ENCODE measurements at regions not wholly inside any gene's neighbourhood (a gene's known extent, or its start where the extent isn't known, plus 50 kb on each side); places are given as distances from the start of the nearest gene placed in this dataset.

GRCh38 chr7:42603496-42603895, 308.4 kb downstream of the C7orf25 start:
- H3K9me3 Mint-ChIP-seq = no peaks in the 10 kb centered on the region

GRCh38 chr7:42597300-42597699, 314.6 kb downstream of the C7orf25 start:
- Mint-ChIP-seq H3K27ac (no peak overlapping the region), H3K9me3 (peaks cover 5 to 6% of the 10 kb centered on the region in 2 donors), H3K4me1 (no peaks in the 10 kb centered on the region), H3K4me3 (no peak overlapping the region), H3K27me3 (no peaks in the 10 kb centered on the region)
- DNase-seq (no peak), ATAC-seq (no peak)

More at GRCh38 chr7:42603496-42603895, 308.4 kb downstream of the C7orf25 start:
- Mint-ChIP-seq H3K4me3 (no peak overlapping the region), H3K4me1 (no peaks in the 10 kb centered on the region), H3K27ac (no peak overlapping the region), H3K27me3 (no peaks in the 10 kb centered on the region)
- no peak for ATAC-seq
- DNase-seq = no peak

DNA sequence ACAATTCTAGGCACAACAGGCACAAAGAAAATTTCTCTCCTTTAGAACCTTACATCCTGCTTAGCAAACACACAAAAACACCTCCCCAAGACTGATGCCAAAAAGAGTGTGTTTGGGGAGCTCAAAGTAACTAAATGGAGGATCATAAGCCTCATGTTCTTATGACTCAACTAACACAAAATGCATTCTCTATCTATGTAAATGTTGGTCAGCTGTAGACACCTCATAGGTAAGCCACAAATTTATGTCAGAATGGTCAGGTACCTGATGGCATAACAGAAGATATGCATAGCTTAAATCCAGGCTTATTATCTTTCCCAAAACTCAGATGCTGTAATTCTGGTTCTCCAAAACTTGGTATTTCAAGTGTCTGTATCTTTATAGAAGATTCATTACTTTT, 315.1 kb downstream of the C7orf25 start:
- no peaks in the 10 kb centered on the region for H3K4me1 Mint-ChIP-seq
- H3K27ac Mint-ChIP-seq = no peak overlapping the region
- H3K9me3 Mint-ChIP-seq = peaks cover 7 to 8% of the 10 kb centered on the region in 2 donors
- ATAC-seq (no peak), DNase-seq (no peak)
- H3K27me3 Mint-ChIP-seq = no peaks in the 10 kb centered on the region
- H3K4me3 Mint-ChIP-seq = no peak overlapping the region

- Mint-ChIP-seq H3K4me3 (no peak overlapping the region), H3K27me3 (no peaks in the 10 kb centered on the region), H3K4me1 (no peaks in the 10 kb centered on the region), H3K9me3 (peaks cover 11 to 25% of the 10 kb centered on the region in 2 donors), H3K27ac (no peak overlapping the region)
- DNase-seq (no peak), ATAC-seq (no peak)
Measured at GRCh38 chr7:42593860-42594259, 318.0 kb downstream of the C7orf25 start.

DNA sequence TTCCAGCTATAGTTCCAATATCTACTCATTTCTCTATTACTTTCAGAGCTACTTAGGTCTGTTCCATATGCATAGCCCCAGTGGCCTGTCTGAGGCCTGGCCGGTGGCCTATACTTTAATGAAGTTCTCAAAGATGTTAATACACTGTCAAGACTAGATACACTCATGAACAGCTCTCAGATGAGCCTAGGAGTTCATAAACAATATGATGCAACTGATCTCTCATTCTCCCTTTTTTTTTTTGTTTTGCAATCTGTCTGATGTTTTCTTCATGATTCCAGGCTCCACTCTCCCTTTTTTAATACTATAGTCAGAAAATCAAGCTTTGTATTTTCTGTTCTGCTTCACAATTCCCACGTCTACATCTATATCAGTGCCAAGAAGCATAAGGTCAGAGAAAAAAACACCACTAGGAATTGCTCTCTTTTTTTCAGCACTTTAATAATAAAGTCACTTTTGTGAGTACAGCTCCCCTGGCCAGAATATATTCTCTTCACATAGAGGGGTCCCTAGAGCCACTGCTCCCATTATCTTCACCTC, 321.0 kb downstream of the C7orf25 start:
- peaks cover 11 to 45% of the 10 kb centered on the region in 2 donors for H3K9me3 Mint-ChIP-seq
- no peak overlapping the region for H3K27ac Mint-ChIP-seq
- no peaks in the 10 kb centered on the region for H3K27me3 Mint-ChIP-seq
- no peaks in the 10 kb centered on the region for H3K4me1 Mint-ChIP-seq
- no peak overlapping the region for H3K4me3 Mint-ChIP-seq
- no peak for DNase-seq
- no peak for ATAC-seq

DNA sequence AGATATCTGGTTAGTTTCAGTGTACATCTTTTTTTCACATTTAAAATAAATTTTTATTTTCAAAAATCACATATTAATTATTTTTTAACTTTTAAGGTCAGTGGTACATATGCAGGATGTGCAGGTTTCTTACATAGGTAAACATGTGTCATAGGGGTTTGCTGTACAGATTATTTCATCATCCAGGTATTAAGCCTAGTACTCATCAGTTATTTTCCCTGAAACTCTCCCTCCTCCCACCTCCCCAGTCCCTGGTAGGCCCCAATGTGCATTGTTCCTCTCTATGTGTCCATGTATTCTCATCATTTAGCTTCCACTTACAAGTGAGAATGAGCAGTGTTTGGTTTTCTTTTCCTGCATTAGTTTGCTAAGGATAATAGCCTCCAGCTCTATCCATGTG, 323.0 kb downstream of the C7orf25 start:
- no peak for DNase-seq
- Mint-ChIP-seq H3K27me3 (no peaks in the 10 kb centered on the region), H3K4me1 (no peaks in the 10 kb centered on the region), H3K9me3 (peaks cover 11 to 49% of the 10 kb centered on the region in 2 donors), H3K4me3 (no peak overlapping the region), H3K27ac (no peak overlapping the region)
- ATAC-seq = no peak

DNA sequence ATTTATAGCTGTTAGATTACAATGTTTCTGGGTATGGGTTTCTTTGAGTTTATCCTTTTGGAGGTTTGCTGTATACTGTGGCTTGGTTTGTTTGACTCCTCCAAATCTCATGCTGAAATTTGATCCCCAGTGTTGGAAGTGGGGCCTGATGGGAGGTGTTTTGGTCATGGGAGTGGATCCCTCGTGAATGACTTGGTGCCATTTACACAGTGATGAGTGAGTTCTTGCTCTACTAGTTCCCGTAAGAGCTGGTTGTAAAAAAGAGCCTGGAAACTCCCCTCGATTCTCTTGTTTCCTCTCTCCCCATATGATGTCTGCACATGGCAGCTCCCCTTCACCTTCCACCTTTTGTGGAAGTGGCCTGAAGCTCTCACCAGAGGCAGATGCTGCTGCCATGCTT, 324.1 kb downstream of the C7orf25 start:
- Mint-ChIP-seq H3K4me3 (no peak overlapping the region), H3K4me1 (no peaks in the 10 kb centered on the region), H3K27ac (no peak overlapping the region), H3K9me3 (peaks cover 11 to 51% of the 10 kb centered on the region in 2 donors), H3K27me3 (no peaks in the 10 kb centered on the region)
- no peak for ATAC-seq
- no peak for DNase-seq

DNA sequence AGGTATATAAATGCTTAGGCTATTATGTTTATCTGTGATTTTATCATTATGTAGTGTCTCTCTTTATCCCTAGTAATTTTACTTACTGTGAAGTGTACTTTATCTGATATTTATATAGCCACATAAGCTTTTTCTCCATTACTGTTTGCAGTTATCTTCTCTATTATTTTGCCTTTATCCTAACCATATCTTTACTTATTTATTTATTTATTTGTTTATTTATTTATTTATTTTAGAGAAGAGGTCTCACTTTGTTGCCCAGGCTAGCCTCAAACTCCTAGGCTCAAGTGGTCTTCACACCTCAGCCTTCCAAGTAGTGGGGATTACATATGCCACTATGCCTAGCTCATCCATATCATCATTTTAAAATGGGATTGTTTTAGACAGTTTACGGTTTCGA, 331.8 kb downstream of the C7orf25 start:
- ATAC-seq (no peak), DNase-seq (no peak)
- H3K27me3 Mint-ChIP-seq = no peaks in the 10 kb centered on the region
- H3K27ac Mint-ChIP-seq = no peak overlapping the region
- no peaks in the 10 kb centered on the region for H3K4me1 Mint-ChIP-seq
- H3K4me3 Mint-ChIP-seq = no peak overlapping the region
- H3K9me3 Mint-ChIP-seq = peaks cover 10 to 32% of the 10 kb centered on the region in 2 donors

DNA sequence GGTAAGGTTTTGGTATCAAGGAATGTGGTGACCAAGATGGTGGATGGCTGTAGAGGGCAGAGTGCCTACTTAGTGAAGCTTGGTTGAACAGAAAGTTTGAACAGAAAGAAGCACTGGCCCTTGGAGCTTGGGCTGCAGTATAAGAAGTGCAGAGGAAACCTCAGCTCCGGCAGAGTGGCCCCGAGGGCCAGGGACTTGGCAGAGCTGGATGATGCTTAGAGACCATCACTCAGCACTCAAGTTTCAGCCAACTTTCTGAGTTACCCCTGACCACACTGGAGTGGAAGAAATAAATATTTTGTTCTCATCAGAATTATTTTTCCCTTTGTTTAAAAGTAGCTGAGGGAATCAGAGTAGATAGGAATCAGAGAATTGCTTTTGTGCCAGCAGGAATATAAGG, 336.7 kb downstream of the C7orf25 start:
- no peak overlapping the region for H3K27ac Mint-ChIP-seq
- H3K4me1 Mint-ChIP-seq = no peaks in the 10 kb centered on the region
- peaks cover 10 to 24% of the 10 kb centered on the region in 2 donors for H3K9me3 Mint-ChIP-seq
- no peak overlapping the region for H3K4me3 Mint-ChIP-seq
- DNase-seq (no peak), ATAC-seq (no peak)
- H3K27me3 Mint-ChIP-seq = no peaks in the 10 kb centered on the region

- H3K27ac Mint-ChIP-seq = no peak overlapping the region
- H3K27me3 Mint-ChIP-seq = no peaks in the 10 kb centered on the region
- no peak for ATAC-seq
- no peak overlapping the region for H3K4me3 Mint-ChIP-seq
- peaks cover 6 to 21% of the 10 kb centered on the region in 2 donors for H3K9me3 Mint-ChIP-seq
- no peaks in the 10 kb centered on the region for H3K4me1 Mint-ChIP-seq
- no peak for DNase-seq
Measured at GRCh38 chr7:42574685-42575084, 337.2 kb downstream of the C7orf25 start.

DNA sequence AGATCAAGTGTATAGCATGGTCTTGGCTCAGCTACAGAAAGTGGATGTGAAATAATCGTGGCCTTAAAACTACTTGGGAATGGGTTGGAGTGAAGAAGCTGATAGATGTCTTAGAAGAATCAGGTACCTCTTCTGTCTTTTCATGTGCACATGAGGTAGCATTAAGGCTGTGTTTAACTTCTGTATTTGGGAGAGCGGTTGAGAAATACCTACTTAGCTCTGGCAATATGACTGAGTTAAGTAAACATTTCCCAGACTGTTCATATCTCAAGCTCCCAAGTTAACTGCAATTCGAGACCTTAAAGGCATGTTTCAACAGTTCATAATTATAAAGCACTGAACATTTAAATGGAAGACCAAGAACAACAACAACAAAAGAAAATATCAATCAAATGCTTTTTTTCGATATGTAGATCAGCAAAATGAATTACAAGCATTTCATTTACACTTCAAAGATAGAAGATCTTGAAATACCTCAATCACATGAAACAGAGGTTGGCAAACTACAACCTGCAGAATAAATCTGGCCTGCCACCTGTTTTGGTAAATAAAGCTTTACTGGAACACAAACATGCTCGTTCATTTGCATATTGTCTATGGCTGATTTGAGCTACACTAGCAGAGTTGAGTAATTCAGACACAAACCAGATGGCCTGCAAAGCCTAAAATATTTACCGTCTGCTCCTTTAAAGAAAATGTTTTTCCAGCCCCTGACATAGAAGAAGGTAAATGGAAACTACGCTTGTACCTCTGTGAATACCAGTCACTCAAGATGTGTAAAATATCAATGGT, 337.1 kb upstream of the GLI3 start:
- no peak for ATAC-seq
- peaks cover 0 to 20% of the 10 kb centered on the region in 2 donors for H3K9me3 Mint-ChIP-seq
- no peaks in the 10 kb centered on the region for H3K4me1 Mint-ChIP-seq
- H3K27me3 Mint-ChIP-seq = no peaks in the 10 kb centered on the region
- H3K4me3 Mint-ChIP-seq = no peak overlapping the region
- DNase-seq = no peak
- H3K27ac Mint-ChIP-seq = no peak overlapping the region

GRCh38 chr7:42572561-42572960, 335.6 kb upstream of the GLI3 start:
- DNase-seq = no peak
- Mint-ChIP-seq H3K27ac (no peak overlapping the region), H3K4me3 (no peak overlapping the region), H3K27me3 (no peaks in the 10 kb centered on the region), H3K4me1 (no peaks in the 10 kb centered on the region), H3K9me3 (peaks cover 0 to 11% of the 10 kb centered on the region in 2 donors)
- ATAC-seq = no peak

DNA sequence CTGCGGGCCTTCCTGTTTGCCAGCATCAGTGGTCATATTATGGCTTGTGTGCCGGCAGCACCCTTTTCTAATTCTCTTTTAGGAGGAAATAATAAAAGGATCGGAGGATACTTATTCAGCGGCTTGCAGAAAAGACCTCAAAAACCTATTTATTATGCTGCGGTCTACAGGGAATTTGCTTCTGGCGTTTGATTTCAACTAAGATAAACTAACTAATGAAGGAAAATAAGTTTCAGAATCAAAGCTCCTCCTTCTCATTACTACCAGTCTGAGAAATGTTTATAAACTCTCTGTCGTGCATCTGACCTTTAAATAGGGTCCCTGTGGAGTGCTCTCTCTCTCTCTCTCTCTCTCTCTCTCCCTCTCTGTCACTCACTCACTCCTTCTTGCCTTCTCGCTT, 335.0 kb upstream of the GLI3 start:
- Mint-ChIP-seq H3K27me3 (no peaks in the 10 kb centered on the region), H3K27ac (no peak overlapping the region), H3K4me3 (no peak overlapping the region), H3K9me3 (peaks cover 0 to 7% of the 10 kb centered on the region in 2 donors), H3K4me1 (no peaks in the 10 kb centered on the region)
- DNase-seq (no peak), ATAC-seq (no peak)

- no peak for ATAC-seq
- peak overlapping the region in 1 of 2 donors; percentile 79 for H3K27ac Mint-ChIP-seq
- H3K4me1 Mint-ChIP-seq = no peaks in the 10 kb centered on the region
- no peak overlapping the region for H3K4me3 Mint-ChIP-seq
- DNase-seq = no peak
- H3K9me3 Mint-ChIP-seq = peaks cover 0 to 7% of the 10 kb centered on the region in 2 donors
- H3K27me3 Mint-ChIP-seq = no peaks in the 10 kb centered on the region
Measured at GRCh38 chr7:42570944-42571343, 333.9 kb upstream of the GLI3 start.

- Mint-ChIP-seq H3K9me3 (peaks cover 0 to 15% of the 10 kb centered on the region in 2 donors), H3K27ac (no peak overlapping the region), H3K4me3 (no peak overlapping the region), H3K27me3 (no peaks in the 10 kb centered on the region), H3K4me1 (no peaks in the 10 kb centered on the region)
- no peak for DNase-seq
- no peak for ATAC-seq
Measured at GRCh38 chr7:42567051-42567450, 330.0 kb upstream of the GLI3 start.

DNA sequence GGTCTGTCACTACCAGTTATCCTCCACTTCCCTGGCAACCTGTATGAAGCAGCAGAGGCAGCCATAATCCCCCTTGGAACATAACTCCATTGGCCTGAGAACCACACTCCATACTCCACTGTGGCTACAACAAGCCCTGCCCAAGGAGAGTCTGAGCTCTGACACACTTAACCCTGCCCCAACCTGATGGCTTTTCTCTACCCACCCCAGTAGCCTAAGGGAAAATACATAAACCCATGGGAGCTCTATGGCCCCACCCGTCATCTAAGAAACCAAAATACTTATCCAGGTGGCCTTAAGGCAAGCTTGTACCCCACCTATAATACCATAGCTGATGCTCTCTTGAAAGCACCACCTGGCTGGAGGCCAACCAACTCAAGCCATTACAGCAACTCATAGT, 324.8 kb upstream of the GLI3 start:
- Mint-ChIP-seq H3K4me3 (no peak overlapping the region), H3K4me1 (no peaks in the 10 kb centered on the region), H3K9me3 (peaks cover 6 to 29% of the 10 kb centered on the region in 2 donors), H3K27ac (no peak overlapping the region), H3K27me3 (no peaks in the 10 kb centered on the region)
- DNase-seq (no peak), ATAC-seq (no peak)
